ENCODE measurements at regions not wholly inside any gene's neighbourhood (a gene's known extent, or its start where the extent isn't known, plus 50 kb on each side); places are given as distances from the start of the nearest gene placed in this dataset.

DNA sequence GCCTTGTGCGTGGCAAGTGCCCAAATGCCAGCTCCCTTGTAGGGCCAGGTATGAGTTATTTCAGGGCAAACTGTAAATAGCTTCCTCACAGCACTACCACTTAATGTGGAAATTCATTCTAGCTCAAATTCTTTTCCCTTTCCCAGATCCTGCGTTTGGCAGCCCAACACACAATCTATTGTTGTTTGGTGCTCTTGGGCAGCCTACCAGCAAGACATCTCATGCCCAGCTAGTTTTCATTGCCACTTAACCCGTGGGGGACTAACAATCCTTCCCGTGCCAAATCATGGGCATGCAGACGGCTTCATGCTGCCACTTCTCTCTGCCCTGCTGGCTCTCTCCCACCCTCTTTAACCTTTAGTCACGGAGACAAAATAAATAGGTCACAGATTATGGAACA lies 454.2 kb downstream of the GRIA2 start (continued):
- TF ChIP-seq STAT3 (IDR thresholded peaks at IDR 0.05; ENCODE audit: low read depth, low read length) (no peak), HDGF (IDR thresholded peaks at IDR 0.05) (no peak), SIN3A (IDR thresholded peaks at IDR 0.05; ENCODE audit: low read depth, low read length) (no peak), RUNX3 (IDR thresholded peaks at IDR 0.05; ENCODE audit: low read length) (no peak)
- TF ChIP-seq, protein P1, sequence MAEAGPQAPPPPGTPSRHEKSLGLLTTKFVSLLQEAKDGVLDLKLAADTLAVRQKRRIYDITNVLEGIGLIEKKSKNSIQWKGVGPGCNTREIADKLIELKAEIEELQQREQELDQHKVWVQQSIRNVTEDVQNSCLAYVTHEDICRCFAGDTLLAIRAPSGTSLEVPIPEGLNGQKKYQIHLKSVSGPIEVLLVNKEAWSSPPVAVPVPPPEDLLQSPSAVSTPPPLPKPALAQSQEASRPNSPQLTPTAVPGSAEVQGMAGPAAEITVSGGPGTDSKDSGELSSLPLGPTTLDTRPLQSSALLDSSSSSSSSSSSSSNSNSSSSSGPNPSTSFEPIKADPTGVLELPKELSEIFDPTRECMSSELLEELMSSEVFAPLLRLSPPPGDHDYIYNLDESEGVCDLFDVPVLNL (IDR thresholded peaks at IDR 0.05; ENCODE audit: low read depth, low read length) = no peak

DNA sequence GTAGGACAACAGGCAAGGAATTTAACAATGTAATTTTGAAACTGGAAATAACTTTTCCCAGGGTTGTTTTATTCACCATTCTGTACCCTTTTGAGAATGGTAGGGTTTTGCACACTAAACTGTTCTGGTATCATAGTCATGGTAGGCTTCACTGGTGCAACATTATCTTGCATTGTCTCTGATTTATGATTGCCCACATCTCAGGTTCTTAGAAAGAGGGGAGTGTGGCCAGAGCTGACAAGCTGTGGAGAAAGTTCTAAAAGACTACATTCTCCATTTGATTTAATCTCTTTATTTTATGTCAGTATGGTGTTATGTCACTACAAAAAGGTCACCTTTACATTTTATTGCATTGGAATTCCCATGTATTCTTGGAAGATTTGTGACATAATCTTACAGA lies 447.3 kb downstream of the GRIA2 start:
- no peak overlapping the region for H3K9ac ChIP-seq (ENCODE audit: control insufficient read depth, insufficient read depth, low read length)
- H3K79me2 ChIP-seq (ENCODE audit: control insufficient read depth, insufficient read depth, low read length) = no peaks in the 10 kb centered on the region
- ATAC-seq = no peak
- no peaks in the 10 kb centered on the region for H3K36me3 ChIP-seq (ENCODE audit: control insufficient read depth in 2 of 2, insufficient read depth in 2 of 2, low read length in 1 of 2)
- no peak for DNase-seq (ENCODE audit: low read depth, low spot score)
- TF ChIP-seq SREBF1 (IDR thresholded peaks at IDR 0.05; ENCODE audit: low read length) = no peak
- TF ChIP-seq MTA2 (IDR thresholded peaks at IDR 0.05; ENCODE audit: low read depth) = no peak
- TF ChIP-seq, protein P2, sequence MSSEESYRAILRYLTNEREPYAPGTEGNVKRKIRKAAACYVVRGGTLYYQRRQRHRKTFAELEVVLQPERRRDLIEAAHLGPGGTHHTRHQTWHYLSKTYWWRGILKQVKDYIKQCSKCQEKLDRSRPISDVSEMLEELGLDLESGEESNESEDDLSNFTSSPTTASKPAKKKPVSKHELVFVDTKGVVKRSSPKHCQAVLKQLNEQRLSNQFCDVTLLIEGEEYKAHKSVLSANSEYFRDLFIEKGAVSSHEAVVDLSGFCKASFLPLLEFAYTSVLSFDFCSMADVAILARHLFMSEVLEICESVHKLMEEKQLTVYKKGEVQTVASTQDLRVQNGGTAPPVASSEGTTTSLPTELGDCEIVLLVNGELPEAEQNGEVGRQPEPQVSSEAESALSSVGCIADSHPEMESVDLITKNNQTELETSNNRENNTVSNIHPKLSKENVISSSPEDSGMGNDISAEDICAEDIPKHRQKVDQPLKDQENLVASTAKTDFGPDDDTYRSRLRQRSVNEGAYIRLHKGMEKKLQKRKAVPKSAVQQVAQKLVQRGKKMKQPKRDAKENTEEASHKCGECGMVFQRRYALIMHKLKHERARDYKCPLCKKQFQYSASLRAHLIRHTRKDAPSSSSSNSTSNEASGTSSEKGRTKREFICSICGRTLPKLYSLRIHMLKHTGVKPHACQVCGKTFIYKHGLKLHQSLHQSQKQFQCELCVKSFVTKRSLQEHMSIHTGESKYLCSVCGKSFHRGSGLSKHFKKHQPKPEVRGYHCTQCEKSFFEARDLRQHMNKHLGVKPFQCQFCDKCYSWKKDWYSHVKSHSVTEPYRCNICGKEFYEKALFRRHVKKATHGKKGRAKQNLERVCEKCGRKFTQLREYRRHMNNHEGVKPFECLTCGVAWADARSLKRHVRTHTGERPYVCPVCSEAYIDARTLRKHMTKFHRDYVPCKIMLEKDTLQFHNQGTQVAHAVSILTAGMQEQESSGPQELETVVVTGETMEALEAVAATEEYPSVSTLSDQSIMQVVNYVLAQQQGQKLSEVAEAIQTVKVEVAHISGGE (CRISPR knock-in tag; IDR thresholded peaks at IDR 0.05) = no peak
- TF ChIP-seq NR2C1 (IDR thresholded peaks at IDR 0.05) = no peak
- TF ChIP-seq ZBED1 (IDR thresholded peaks at IDR 0.05; ENCODE audit: borderline replicate concordance) = no peak
- TF ChIP-seq TCF3 (IDR thresholded peaks at IDR 0.05; ENCODE audit: borderline replicate concordance, insufficient read depth, low read depth, low read length) = no peak
- TF ChIP-seq CBFB (IDR thresholded peaks at IDR 0.05; ENCODE audit: low read depth) = no peak
- no peak for TF ChIP-seq EZH2 (IDR thresholded peaks at IDR 0.05; ENCODE audit: borderline replicate concordance, control insufficient read depth, low read depth, low read length)
- no peak for TF ChIP-seq RAD51 (IDR thresholded peaks at IDR 0.05)
- TF ChIP-seq RFX5 (IDR thresholded peaks at IDR 0.05; ENCODE audit: low read depth, low read length) = no peak
- no peak for TF ChIP-seq FOS (IDR thresholded peaks at IDR 0.05; ENCODE audit: borderline replicate concordance, extremely low read depth, insufficient read length)
- ChIA-PET RAD21 (ENCODE audit: unreplicated experiment) (no interaction called here), CTCF (no interaction called here), POLR2A (no interaction called here), SMC1A (ENCODE audit: uncharacterized antibody, unreplicated experiment) (no interaction called here)
- in situ Hi-C loops (cut with MboI) (no loop called here), intact Hi-C loops (cut with micrococcal nuclease; ENCODE audit: unreplicated experiment) (no loop called here)
- H3K4me1 ChIP-seq (ENCODE audit: control insufficient read depth, insufficient read depth, low read length) = no peaks in the 10 kb centered on the region
- no peaks in the 10 kb centered on the region for H3K9me3 ChIP-seq (replicated peaks; ENCODE audit: control insufficient read depth, insufficient read depth, low read length)
- H3K4me3 ChIP-seq = no peak overlapping the region
- no peak overlapping the region for H3K4me2 ChIP-seq (ENCODE audit: control insufficient read depth, insufficient read depth)
- H3K27ac ChIP-seq (ENCODE audit: control insufficient read depth, insufficient read depth) = no peak overlapping the region
- BruUV-seq (replicated peaks) = no TSS peak
- H4K20me1 ChIP-seq (ENCODE audit: control insufficient read depth, insufficient read depth) = no peaks in the 10 kb centered on the region
- H3K27me3 ChIP-seq (replicated peaks in 1 of 2; ENCODE audit: control insufficient read depth in 2 of 2, insufficient read depth in 2 of 2, low read length in 1 of 2) = no peaks in the 10 kb centered on the region
- no peak for FAIRE-seq
- H2AFZ ChIP-seq (ENCODE audit: control insufficient read depth, low read depth, low read length) = no peak overlapping the region
